GM23338 (cell line): ENCODE measurements at regions not wholly inside any gene's neighbourhood (a gene's known extent, or its start where the extent isn't known, plus 50 kb on each side); places are given as distances from the start of the nearest gene placed in this dataset.

Experiments
- CREB1 ChIP-seq: fragments of 250-450 bp; sonication (Bioruptor Pico); IDR thresholded peaks from 2 replicates; pipeline ENCODE4 v1.5.0; 2020; ENCODE audit warnings: low read depth, mild to moderate bottlenecking, moderate library complexity
- CTCF ChIP-seq, 2 experiments: fragments of 200-600 bp in 1 of 2; sonication (generic) in 1 of 2; conservative IDR thresholded peaks; 2 replicates each; pipeline versions ENCODE4 v1.5.1 to v1.6.1; 2016 to 2017; ENCODE audit warnings: antibody characterized with exemption in 2 of 2, low read depth in 2 of 2, mild to moderate bottlenecking in 2 of 2, moderate library complexity in 1 of 2
- ETS1 ChIP-seq: IDR thresholded peaks from 2 replicates; pipeline ENCODE4 v1.6.1; 2016; ENCODE audit warnings: antibody characterized with exemption
- EZH2 ChIP-seq: fragments of 200-600 bp; sonication (generic); IDR thresholded peaks from one replicate; pipeline ENCODE4 v1.8.0; 2017; ENCODE audit warnings: antibody characterized with exemption, mild to moderate bottlenecking, low read depth; ENCODE audit not compliant: unreplicated experiment
- EZH2phosphoT487 ChIP-seq: fragments of 200-600 bp; sonication (generic); IDR thresholded peaks from one replicate; pipeline ENCODE4 v1.8.1; 2018; ENCODE audit warnings: antibody characterized with exemption; ENCODE audit not compliant: unreplicated experiment
- JUNB ChIP-seq: IDR thresholded peaks from one replicate; pipeline ENCODE4 v1.6.1; 2016; ENCODE audit warnings: antibody characterized with exemption; ENCODE audit not compliant: unreplicated experiment
- NANOG ChIP-seq: IDR thresholded peaks from 2 replicates; pipeline ENCODE4 v1.6.1; 2016; ENCODE audit warnings: antibody characterized with exemption, borderline replicate concordance
- POLR2AphosphoS5 ChIP-seq: IDR thresholded peaks from 2 replicates; pipeline ENCODE4 v1.6.1; 2016; ENCODE audit warnings: antibody characterized with exemption, low read depth
- REST ChIP-seq: IDR thresholded peaks from one replicate; pipeline ENCODE4 v1.6.1; 2018; ENCODE audit warnings: antibody characterized with exemption; ENCODE audit not compliant: unreplicated experiment
- ZNF114 ChIP-seq: fragments of 250-450 bp; sonication (Bioruptor Pico); IDR thresholded peaks from 2 replicates; pipeline ENCODE4 v1.5.0; 2020; ENCODE audit warnings: mild to moderate bottlenecking, moderate library complexity
- ZNF331 ChIP-seq: fragments of 250-450 bp; sonication (Bioruptor Pico); IDR thresholded peaks from 2 replicates; pipeline ENCODE4 v1.5.0; 2020; ENCODE audit warnings: low read depth, mild to moderate bottlenecking, moderate library complexity
- ZNF462 ChIP-seq: fragments of 250-450 bp; sonication (Bioruptor Pico); IDR thresholded peaks from 2 replicates; pipeline ENCODE4 v1.5.0; 2020; ENCODE audit warnings: mild to moderate bottlenecking, moderate library complexity

- TF ChIP-seq CTCF (conservative IDR thresholded peaks at IDR 0.05; ENCODE audit: low read depth in 2 of 2): no peak
- no peak for TF ChIP-seq EZH2
- no peak for TF ChIP-seq REST
- no peak for TF ChIP-seq JUNB
- no peak for TF ChIP-seq POLR2AphosphoS5
- no peak for TF ChIP-seq CREB1 (CRISPR knock-in tag)
- no peak for TF ChIP-seq EZH2phosphoT487
- no peak for TF ChIP-seq ZNF114 (CRISPR knock-in tag)
- TF ChIP-seq NANOG: no peak
- TF ChIP-seq ZNF331 (CRISPR knock-in tag): no peak
- no peak for TF ChIP-seq ETS1
- no peak for TF ChIP-seq ZNF462 (CRISPR knock-in tag)
Observed at GRCh38 chrY:19973012-19973411, 228.5 kb upstream of the KDM5D start.
